Body of pancreas (tissue), 4 donors: ENCODE measurements at regions not wholly inside any gene's neighbourhood (a gene's known extent, or its start where the extent isn't known, plus 50 kb on each side); places are given as distances from the start of the nearest gene placed in this dataset.
A peak's percentile ranks its signal among the peaks of the same experiment; 100 is the strongest.
"Not testable (repeated sequence)": the region's sequence is repeated elsewhere in the genome, so short reads cannot be mapped to it uniquely, and the experiment has no call there.

Experiments
- ATAC-seq: fragments of 150-250 bp; one replicate; pipeline ENCODE4 v1.9.1; 2016
- DNase-seq, 4 donors: peaks; one replicate each; pipeline ENCODE4 v3.0.0-alpha.2; 2019
- H3K27ac ChIP-seq, 4 donors: fragments of 200-600 bp; sonication (generic); 1 replicate in 3 of 4; 2 replicates in 1 of 4; pipeline versions ENCODE4 v1.5.1 to v1.6.1; 2016 to 2019; ENCODE audit warnings: mild to moderate bottlenecking in 1 of 4, mixed read lengths in 1 of 4, moderate library complexity in 1 of 4
- H3K27me3 ChIP-seq, 2 donors: fragments of 200-600 bp; sonication (generic); one replicate each; pipeline ENCODE4 v1.6.0; 2016; ENCODE audit warnings: mild to moderate bottlenecking in 1 of 2
- H3K36me3 ChIP-seq, 2 donors: fragments of 200-600 bp; sonication (generic); replicated peaks in 1 of 2; 2 replicates each; pipeline ENCODE4 v1.5.1; 2016; ENCODE audit warnings: low read depth in 2 of 2; ENCODE audit not compliant: insufficient read depth in 1 of 2
- H3K4me1 ChIP-seq: fragments of 200-600 bp; sonication (generic); one replicate; pipeline ENCODE4 v1.6.0; 2016
- H3K4me3 ChIP-seq, 2 donors: fragments of 200-600 bp; sonication (generic); 1 replicate in 1 of 2; 2 replicates in 1 of 2; pipeline ENCODE4 v1.5.1; 2016 to 2019
- H3K9me3 ChIP-seq, 3 donors: fragments of 200-600 bp; sonication (generic); 1 replicate in 2 of 3; 2 replicates in 1 of 3; pipeline ENCODE4 v1.5.1; 2016
- CTCF ChIP-seq, 7 experiments: fragments of 450-650 bp in 4 of 7; fragments of 200-600 bp in 3 of 7; sonication (generic) in 3 of 7; IDR thresholded peaks; one replicate each; pipeline ENCODE4 v1.5.1; 2016 to 2019; ENCODE audit warnings: antibody characterized with exemption in 7 of 7
- POLR2A ChIP-seq, 3 donors: fragments of 450-650 bp; IDR thresholded peaks; one replicate each; pipeline ENCODE4 v1.6.1; 2016; ENCODE audit warnings: antibody characterized with exemption in 3 of 3, mild to moderate bottlenecking in 2 of 3
- WGBS, 2 donors: methylation state at CpG; one replicate each; pipeline ENCODE4 v1.1.5; 2017; 5-methylcytosine and 5-hydroxymethylcytosine counted together
- intact Hi-C: fragments of 100-400 bp; cut with DNase I; formaldehyde crosslinking; loops from one replicate; pipeline ENCODE4 v1.15.1; 2023

DNA sequence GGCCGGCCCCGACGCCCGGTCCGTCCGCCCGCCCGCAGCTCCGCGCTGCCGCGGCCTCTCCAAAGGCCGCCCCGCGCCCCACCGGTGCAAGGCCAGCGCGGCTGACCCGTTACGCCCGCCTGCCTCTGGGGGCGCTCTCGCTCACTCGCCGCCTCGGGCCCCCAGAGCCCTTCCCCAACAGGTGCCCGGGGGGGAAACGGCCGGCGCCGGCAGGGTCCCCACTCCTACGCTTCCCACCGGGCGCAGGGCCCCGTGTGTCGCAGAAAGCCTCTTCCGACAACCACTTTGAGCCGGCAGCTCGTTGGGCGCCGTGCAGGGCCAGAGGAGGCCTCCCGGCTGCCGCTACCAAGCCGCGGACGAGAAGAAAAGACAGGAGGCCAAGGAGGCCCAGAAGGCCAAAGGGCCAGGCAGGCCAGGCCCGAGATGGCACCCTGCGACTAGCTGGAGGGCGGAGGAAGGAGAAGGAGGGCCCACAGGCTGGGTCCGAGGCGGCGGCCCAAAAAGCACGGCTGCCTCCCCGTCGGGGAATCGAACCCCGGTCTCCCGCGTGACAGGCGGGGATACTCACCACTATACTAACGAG is 64.9 kb upstream of the FCGR2A start:
- no peaks in the 10 kb centered on the region for H3K36me3 ChIP-seq
- peak overlapping the region in 2 of 4 donors; percentile 20 to 33 for H3K27ac ChIP-seq
- H3K4me1 ChIP-seq, result peaks cover 8% of the 10 kb centered on the region
- ATAC-seq (peak; percentile 62), DNase-seq (peak; percentile 44 to 73 (median 54))
- TF ChIP-seq CTCF (IDR thresholded peaks at IDR 0.05) (peak; percentile 23 to 61 (median 46)), POLR2A (IDR thresholded peaks at IDR 0.05) (peak in 1 of 3 donors; percentile 11)
- intact Hi-C loops, result no loop called here
- H3K27me3 ChIP-seq, result no peaks in the 10 kb centered on the region
- no peaks in the 10 kb centered on the region for H3K9me3 ChIP-seq
- peak overlapping the region in 1 of 2 donors; percentile 48 for H3K4me3 ChIP-seq
- 1% methylated on average over 28 of the region's 61 CpGs; no CpG with 5 or more reads in 1 of the 2 donors for WGBS, 2 donors

GRCh38 chr1:161439280-161440232 is 65.7 kb upstream of the FCGR2A start:
- H3K27me3 ChIP-seq, result no peaks in the 10 kb centered on the region
- no peak for TF ChIP-seq POLR2A (IDR thresholded peaks at IDR 0.05)
- TF ChIP-seq CTCF (IDR thresholded peaks at IDR 0.05), result no peak
- ATAC-seq, result no peak

DNA sequence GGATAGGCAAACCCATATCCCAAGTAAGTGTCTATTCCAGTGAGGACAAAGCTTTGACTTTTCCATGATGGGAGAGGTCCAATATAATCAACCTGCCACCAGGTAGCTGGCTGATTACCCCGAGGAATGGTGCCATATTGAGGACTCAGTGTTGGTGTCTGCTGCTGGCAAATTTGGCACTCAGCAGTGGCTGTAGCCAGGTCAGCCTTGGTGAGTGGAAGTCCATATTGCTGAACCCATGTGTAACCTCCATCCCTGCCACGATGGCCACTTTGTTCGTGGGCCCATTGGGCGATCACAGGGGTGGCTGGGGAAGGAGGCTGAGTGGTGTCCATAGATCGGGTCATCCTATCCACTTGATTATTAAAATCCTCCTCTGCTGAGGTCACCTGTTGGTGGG is 65.5 kb upstream of the CFAP126 start:
- H3K27ac ChIP-seq, DNase-seq, H3K27me3 ChIP-seq, H3K4me1 ChIP-seq, H3K9me3 ChIP-seq, intact Hi-C loops, H3K36me3 ChIP-seq, H3K4me3 ChIP-seq, ATAC-seq: not testable (repeated sequence)
- WGBS, 2 donors, result 81 to 82% methylated on average over 5 of the region's 5 CpGs

More at GRCh38 chr1:161439280-161440232, 65.7 kb upstream of the FCGR2A start:
- Histone ChIP-seq H3K4me3 (no peak overlapping the region), H3K27ac (no peak overlapping the region), H3K4me1 (peaks cover 8% of the 10 kb centered on the region), H3K36me3 (no peaks in the 10 kb centered on the region), H3K9me3 (no peaks in the 10 kb centered on the region)
- intact Hi-C loops, result no loop called here
- 22 to 45% methylated on average over 24 to 44 of the region's 44 CpGs for WGBS, 2 donors
- peak; percentile 19 to 33 (median 26) for DNase-seq

DNA sequence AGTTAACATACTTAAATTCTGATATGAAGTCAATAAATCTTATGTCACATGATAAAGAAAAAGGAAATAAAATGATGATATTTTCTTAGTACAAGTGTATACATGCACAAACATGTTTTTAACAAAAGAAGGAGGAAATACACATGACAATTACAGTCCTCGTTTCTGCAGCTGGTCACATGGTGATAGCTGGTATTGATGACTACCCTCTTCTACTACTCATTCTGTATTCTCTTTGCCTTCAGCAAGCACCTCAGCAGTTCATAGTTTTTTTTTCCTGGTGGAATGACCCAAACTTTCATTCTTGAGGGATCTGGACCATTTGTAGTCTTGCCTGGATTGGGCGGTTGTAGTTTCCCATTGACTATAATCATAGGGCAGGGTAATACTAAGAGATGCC is 64.4 kb upstream of the CFAP126 start:
- TF ChIP-seq POLR2A (IDR thresholded peaks at IDR 0.05) (no peak), CTCF (IDR thresholded peaks at IDR 0.05) (no peak)
- Histone ChIP-seq H3K9me3 (no peaks in the 10 kb centered on the region), H3K27me3 (no peaks in the 10 kb centered on the region), H3K36me3 (no peaks in the 10 kb centered on the region), H3K27ac (no peak overlapping the region), H3K4me1 (no peaks in the 10 kb centered on the region), H3K4me3 (no peak overlapping the region)
- ATAC-seq (no peak), DNase-seq (no peak)
- 83 to 91% methylated on average over 2 of the region's 2 CpGs for WGBS, 2 donors
- intact Hi-C loops, result no loop called here

- ATAC-seq (peak; percentile 42), DNase-seq (peak in 3 of 4 donors; percentile 11 to 45 (median 20))
- no peaks in the 10 kb centered on the region for H3K27me3 ChIP-seq
- H3K9me3 ChIP-seq, result no peaks in the 10 kb centered on the region
- TF ChIP-seq CTCF (IDR thresholded peaks at IDR 0.05) (no peak), POLR2A (IDR thresholded peaks at IDR 0.05) (no peak)
- no peaks in the 10 kb centered on the region for H3K36me3 ChIP-seq
- no peak overlapping the region for H3K27ac ChIP-seq
- no peaks in the 10 kb centered on the region for H3K4me1 ChIP-seq
- 21 to 49% methylated on average over 18 of the region's 18 CpGs for WGBS, 2 donors
- no peak overlapping the region for H3K4me3 ChIP-seq
- intact Hi-C loops, result no loop called here
Observed at GRCh38 chr1:161427733-161428516, 60.2 kb upstream of the CFAP126 start.

GRCh38 chr1:161422914-161423313 is 55.2 kb upstream of the CFAP126 start:
- ATAC-seq, H3K9me3 ChIP-seq: not testable (repeated sequence)
- WGBS, 2 donors, result no CpG with 5 or more reads among the region's 33 CpGs

More at GRCh38 chr1:161422914-161423313, 55.2 kb upstream of the CFAP126 start:
- H3K4me3 ChIP-seq, H3K36me3 ChIP-seq, DNase-seq, H3K27me3 ChIP-seq, intact Hi-C loops, H3K4me1 ChIP-seq, H3K27ac ChIP-seq: not testable (repeated sequence)
